ENCODE measurements at regions not wholly inside any gene's neighbourhood (a gene's known extent, or its start where the extent isn't known, plus 50 kb on each side); places are given as distances from the start of the nearest gene placed in this dataset.

DNA sequence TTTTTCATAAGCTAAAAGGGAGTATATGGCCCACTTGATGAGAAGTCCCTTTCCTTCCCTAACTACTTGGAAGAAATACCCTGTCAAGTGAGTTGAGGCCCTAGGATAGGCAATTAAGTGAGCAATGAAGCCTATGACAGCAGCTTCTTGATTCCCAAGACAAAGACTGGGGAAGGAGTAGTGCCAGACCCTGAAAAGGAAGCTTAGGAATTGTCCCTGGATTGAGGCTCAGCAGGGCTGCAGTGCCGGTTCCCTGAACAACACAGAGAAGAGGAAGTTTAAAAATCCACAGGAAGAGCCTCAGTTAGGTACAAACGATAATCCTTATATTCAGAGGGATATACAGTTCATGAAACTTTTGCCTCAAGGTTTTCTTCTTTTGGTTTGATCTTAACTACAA, 61.8 kb upstream of the RAD23B start:
- H3K9me3 Mint-ChIP-seq (ENCODE audit: low read depth), result no peaks in the 10 kb centered on the region
- no peak for TF ChIP-seq CTCF (IDR thresholded peaks at IDR 0.05)
- peak overlapping the region; percentile 81 for H3K27ac Mint-ChIP-seq (ENCODE audit: unreplicated experiment)
- no peaks in the 10 kb centered on the region for H3K27me3 Mint-ChIP-seq (ENCODE audit: low read depth)
- no peaks in the 10 kb centered on the region for H3K36me3 Mint-ChIP-seq (ENCODE audit: low read depth)
- peaks cover 24% of the 10 kb centered on the region for H3K4me1 Mint-ChIP-seq (ENCODE audit: low read depth)
- no peak for DNase-seq (ENCODE audit: low spot score)
- no peak overlapping the region for H3K4me3 Mint-ChIP-seq (ENCODE audit: unreplicated experiment)

GRCh38 chr9:107222020-107222522, 61.0 kb upstream of the RAD23B start:
- Mint-ChIP-seq H3K9me3 (ENCODE audit: low read depth) (no peaks in the 10 kb centered on the region), H3K4me1 (ENCODE audit: low read depth) (peaks cover 22% of the 10 kb centered on the region), H3K27me3 (ENCODE audit: low read depth) (no peaks in the 10 kb centered on the region), H3K4me3 (ENCODE audit: unreplicated experiment) (peak overlapping the region; percentile 45), H3K36me3 (ENCODE audit: low read depth) (no peaks in the 10 kb centered on the region), H3K27ac (ENCODE audit: unreplicated experiment) (peak overlapping the region; percentile 67)
- DNase-seq (ENCODE audit: low spot score), result no peak
- TF ChIP-seq CTCF (IDR thresholded peaks at IDR 0.05), result no peak

- peaks cover 22% of the 10 kb centered on the region for H3K4me1 Mint-ChIP-seq (ENCODE audit: low read depth)
- DNase-seq (ENCODE audit: low spot score), result no peak
- TF ChIP-seq CTCF (IDR thresholded peaks at IDR 0.05), result no peak
- H3K27me3 Mint-ChIP-seq (ENCODE audit: low read depth), result no peaks in the 10 kb centered on the region
- no peak overlapping the region for H3K4me3 Mint-ChIP-seq (ENCODE audit: unreplicated experiment)
- H3K9me3 Mint-ChIP-seq (ENCODE audit: low read depth), result no peaks in the 10 kb centered on the region
- H3K27ac Mint-ChIP-seq (ENCODE audit: unreplicated experiment), result no peak overlapping the region
- H3K36me3 Mint-ChIP-seq (ENCODE audit: low read depth), result no peaks in the 10 kb centered on the region
Observed at GRCh38 chr9:107223381-107223780, 59.7 kb upstream of the RAD23B start.

- no peak overlapping the region for H3K4me3 Mint-ChIP-seq (ENCODE audit: unreplicated experiment)
- TF ChIP-seq CTCF (IDR thresholded peaks at IDR 0.05), result no peak
- no peak overlapping the region for H3K27ac Mint-ChIP-seq (ENCODE audit: unreplicated experiment)
- peaks cover 22% of the 10 kb centered on the region for H3K4me1 Mint-ChIP-seq (ENCODE audit: low read depth)
- H3K9me3 Mint-ChIP-seq (ENCODE audit: low read depth), result no peaks in the 10 kb centered on the region
- H3K27me3 Mint-ChIP-seq (ENCODE audit: low read depth), result no peaks in the 10 kb centered on the region
- no peaks in the 10 kb centered on the region for H3K36me3 Mint-ChIP-seq (ENCODE audit: low read depth)
- no peak for DNase-seq (ENCODE audit: low spot score)
Observed at GRCh38 chr9:107224252-107224651, 58.8 kb upstream of the RAD23B start.

DNA sequence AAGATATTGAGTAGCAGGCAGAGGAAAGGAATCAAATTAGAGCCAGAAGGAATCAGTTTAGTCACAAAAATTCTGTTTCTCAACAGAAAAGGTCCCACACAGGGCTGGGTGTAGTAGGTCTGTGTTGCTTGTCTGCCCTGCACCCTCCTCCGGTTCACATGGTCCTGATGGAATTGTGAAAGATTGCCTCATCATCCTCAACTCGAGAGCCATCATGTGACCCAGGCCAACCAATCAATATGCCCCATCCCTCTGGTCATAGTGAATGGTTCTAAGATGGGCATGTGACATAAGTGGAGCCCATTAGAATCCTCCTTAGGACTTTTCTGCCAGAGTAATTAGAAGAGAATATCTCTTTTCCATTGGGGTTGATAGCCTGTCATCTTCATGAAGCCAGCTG, 56.7 kb upstream of the RAD23B start:
- DNase-seq (ENCODE audit: low spot score), result no peak
- H3K27ac Mint-ChIP-seq (ENCODE audit: unreplicated experiment), result no peak overlapping the region
- H3K4me1 Mint-ChIP-seq (ENCODE audit: low read depth), result peaks cover 19% of the 10 kb centered on the region
- TF ChIP-seq CTCF (IDR thresholded peaks at IDR 0.05), result no peak
- no peaks in the 10 kb centered on the region for H3K9me3 Mint-ChIP-seq (ENCODE audit: low read depth)
- H3K36me3 Mint-ChIP-seq (ENCODE audit: low read depth), result no peaks in the 10 kb centered on the region
- no peak overlapping the region for H3K4me3 Mint-ChIP-seq (ENCODE audit: unreplicated experiment)
- no peaks in the 10 kb centered on the region for H3K27me3 Mint-ChIP-seq (ENCODE audit: low read depth)

Data from chondrocyte (in vitro differentiated cells).